OCI-M1 (cell line): ENCODE measurements at regions not wholly inside any gene's neighbourhood (a gene's known extent, or its start where the extent isn't known, plus 50 kb on each side); places are given as distances from the start of the nearest gene placed in this dataset.
"Not testable (repeated sequence)": the region's sequence is repeated elsewhere in the genome, so short reads cannot be mapped to it uniquely, and the experiment has no call there.

Experiments used
- DNase-seq: peaks from one replicate; lab custom pipeline; 2025; lab: John Stamatoyannopoulos, UW

DNA sequence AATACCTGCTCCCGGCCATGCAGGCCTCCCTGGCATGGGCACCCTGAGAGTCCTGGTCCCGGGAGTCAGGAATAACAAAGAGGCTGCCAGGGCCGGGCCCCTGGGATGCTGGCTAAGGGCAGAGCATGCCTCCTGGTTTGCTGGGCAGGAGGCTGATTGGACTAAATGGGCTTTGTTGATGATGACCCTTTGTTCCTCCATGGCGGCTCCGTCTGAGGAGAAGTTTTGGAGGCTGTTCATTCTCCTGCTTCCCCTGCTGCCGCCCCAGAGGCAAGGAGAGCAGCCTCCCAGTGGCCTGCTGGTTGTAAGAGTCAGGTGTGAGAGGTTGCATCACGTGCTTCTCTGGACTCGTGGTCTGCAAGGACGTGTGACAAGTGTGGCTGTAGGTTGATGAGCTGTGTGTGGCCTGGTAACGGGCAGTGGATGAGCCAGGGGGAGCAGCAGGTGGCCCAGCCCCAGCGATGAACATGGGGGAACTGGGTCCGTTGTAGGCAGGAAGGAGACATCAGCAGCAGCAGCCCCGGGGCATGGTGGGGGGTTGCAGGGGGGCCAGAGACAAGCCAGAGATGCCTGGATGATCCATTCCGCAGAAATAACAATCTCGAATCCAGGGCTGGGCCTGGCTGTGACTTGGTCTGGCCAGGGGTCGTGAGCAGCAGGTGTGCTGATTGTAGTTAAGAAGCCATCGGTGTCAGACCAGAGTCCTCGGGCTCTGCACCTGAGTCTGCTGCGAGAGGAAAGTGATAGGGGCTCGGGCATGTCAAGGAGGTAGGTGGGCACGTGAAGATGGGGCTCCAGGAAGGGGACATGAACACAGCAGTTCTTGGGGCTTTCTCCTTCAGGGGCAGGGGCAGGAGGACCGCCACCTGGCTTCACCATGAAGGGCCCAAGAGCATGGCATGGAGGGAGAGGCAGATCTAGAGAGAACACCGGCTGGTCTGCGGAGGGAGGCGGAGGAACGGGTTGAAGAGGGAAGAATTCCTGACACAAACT, 101.4 kb downstream of the TNFRSF13B start:
- no peak for DNase-seq

GRCh38 chr17:16869531-16870252, 102.2 kb downstream of the TNFRSF13B start:
- not testable (repeated sequence) for DNase-seq

- not testable (repeated sequence) for DNase-seq
Observed at GRCh38 chr17:16868616-16869015, 103.3 kb downstream of the TNFRSF13B start.

DNA sequence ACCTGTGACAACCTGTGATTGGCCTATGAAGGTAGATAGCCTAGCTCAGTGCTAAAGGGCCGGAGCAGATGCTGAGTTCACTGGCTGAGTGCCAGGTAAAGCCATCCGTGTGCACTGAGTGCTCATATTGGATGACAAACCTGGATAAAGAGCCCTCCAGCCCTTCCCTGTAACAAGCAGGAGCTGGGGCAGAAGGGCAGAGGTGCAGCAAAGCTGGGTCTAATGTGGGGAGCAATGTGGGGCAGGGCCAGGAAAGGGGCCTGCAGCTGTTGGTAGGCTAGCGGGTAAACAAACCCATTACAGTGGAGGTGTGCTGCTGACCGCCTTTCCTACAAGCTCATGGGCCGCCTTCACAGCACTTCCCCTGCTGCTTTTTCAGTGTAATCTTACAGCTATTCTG, 104.4 kb downstream of the TNFRSF13B start:
- not testable (repeated sequence) for DNase-seq

GRCh38 chr17:16866841-16867240, 105.1 kb downstream of the TNFRSF13B start:
- not testable (repeated sequence) for DNase-seq

DNA sequence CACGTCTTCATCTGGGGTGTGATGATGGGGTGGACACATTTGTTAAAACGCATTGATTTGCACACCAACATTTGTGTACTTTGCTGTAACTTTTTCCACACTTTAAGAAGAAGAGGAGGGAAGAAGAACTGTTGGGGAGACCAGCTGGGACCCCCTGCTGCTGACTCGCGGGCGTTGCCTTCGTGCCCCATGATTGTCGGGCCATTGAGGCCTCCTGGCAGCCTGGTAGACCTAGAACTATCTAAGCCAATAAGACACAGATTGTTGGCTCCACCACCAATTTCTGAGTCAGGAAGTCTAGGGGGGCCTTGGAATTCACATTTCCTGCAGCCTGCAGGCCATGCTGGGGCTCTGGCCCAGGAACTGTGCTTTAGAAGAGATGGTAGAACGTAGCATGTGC, 105.5 kb downstream of the TNFRSF13B start:
- DNase-seq: no peak

- DNase-seq: not testable (repeated sequence)
Observed at GRCh38 chr17:16865704-16866103, 106.2 kb downstream of the TNFRSF13B start.

DNA sequence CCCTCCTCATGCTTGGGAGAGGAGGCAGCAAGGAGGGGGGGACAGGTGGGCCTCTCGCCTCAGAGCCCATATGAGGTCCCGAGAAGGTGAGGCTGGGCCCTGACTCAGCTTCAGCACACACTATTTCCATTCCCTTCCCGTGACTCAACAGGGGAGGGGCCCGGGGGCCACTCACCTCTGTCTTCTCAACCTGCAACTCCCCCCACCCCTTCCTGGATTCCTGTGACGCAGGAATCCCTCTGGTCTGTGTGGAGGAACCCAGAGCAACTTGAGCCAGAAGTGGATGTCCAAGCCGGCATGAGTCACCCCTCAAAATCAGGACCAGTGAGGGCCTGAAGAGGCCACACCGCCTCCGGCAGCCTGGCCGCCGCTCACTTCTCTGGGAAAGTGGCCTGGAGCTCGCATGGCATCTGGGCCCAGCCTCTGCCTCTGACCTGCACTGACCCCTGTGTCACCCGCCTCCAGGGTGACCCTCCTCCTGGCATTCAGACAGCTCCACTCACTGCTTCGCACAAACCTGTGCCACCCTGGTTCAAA, 106.8 kb downstream of the TNFRSF13B start:
- DNase-seq: not testable (repeated sequence)

DNA sequence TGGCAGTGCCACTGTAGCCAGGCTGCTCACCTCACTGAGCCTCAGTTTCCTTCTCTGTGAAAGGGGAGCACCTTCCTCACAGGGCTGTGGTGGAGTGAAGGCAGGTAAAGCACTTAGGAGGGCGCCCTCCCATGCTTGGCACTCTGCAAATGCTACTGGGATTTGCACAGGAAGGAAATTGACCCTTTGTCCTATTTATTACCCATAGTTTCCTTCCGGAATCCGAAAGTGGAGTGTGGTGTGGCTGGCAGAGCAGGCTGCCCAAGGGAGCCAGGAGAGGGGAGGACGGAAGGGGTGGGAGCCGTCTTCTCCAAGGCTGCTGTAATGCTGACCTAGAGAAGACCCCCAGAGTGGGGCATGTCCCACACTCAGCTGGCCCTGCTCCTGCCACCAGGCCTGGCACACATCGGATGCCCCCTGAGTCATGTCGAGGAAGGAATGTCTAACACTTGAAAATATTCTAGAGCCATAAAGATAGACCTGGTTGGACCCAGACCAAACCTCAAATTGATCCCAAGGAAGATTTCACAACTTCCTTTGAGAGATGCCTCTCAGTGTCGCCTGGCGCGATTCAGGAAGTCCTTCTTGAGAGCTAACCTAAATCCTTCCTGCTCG, 107.3 kb downstream of the TNFRSF13B start:
- DNase-seq: not testable (repeated sequence)

DNA sequence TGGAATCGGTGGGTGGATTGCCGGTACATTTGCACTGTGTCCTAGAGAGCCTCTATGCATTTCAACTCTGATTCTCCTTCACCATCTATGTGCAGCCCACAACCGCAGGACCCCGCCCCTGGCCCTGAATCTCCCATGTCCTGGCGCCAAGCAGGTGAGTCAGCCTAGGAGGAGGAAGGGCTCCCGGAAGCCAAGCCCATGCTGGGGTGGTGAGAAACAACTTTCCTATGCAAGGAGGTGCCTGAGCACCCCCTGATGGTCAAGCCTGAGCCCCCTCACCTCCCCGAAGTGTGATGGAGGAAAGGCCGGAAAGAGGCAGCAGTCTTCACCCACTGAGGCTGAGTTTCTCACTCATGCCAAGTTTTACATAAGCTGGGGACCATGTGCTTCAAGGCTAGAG, 110.8 kb downstream of the TNFRSF13B start:
- not testable (repeated sequence) for DNase-seq

DNA sequence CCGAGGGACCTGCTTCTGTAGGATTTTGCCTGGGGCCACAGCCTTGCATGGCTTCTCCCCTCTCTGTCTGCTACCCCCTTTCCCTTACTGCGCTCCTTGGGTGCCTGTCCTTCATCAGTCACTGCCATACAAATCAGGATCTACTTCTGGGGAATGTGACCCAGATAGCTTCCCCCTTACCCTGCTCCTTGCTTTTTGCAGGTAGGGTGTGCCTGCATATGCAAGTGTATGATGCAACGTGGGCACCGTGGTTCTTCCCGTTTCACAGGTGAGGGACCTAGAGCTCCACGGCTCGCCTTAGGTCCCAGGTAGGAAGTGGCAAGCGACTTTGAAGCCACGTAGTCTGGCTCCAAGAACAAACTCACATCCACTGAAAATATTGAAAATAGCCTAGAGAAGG, 111.5 kb downstream of the TNFRSF13B start:
- not testable (repeated sequence) for DNase-seq

- peak; percentile 2 for DNase-seq
Observed at GRCh38 chr17:16859515-16859914, 112.4 kb downstream of the TNFRSF13B start.

- DNase-seq: not testable (repeated sequence)
Observed at GRCh38 chr17:16857746-16858145, 114.2 kb downstream of the TNFRSF13B start.

- not testable (repeated sequence) for DNase-seq
Observed at GRCh38 chr17:16856846-16857245, 115.1 kb downstream of the TNFRSF13B start.

GRCh38 chr17:16856171-16856570, 115.7 kb downstream of the TNFRSF13B start:
- not testable (repeated sequence) for DNase-seq

- DNase-seq: not testable (repeated sequence)
Observed at GRCh38 chr17:16854636-16855035, 117.3 kb downstream of the TNFRSF13B start.

- DNase-seq: no peak
Observed at GRCh38 chr17:16853661-16854320, 118.1 kb downstream of the TNFRSF13B start.

DNA sequence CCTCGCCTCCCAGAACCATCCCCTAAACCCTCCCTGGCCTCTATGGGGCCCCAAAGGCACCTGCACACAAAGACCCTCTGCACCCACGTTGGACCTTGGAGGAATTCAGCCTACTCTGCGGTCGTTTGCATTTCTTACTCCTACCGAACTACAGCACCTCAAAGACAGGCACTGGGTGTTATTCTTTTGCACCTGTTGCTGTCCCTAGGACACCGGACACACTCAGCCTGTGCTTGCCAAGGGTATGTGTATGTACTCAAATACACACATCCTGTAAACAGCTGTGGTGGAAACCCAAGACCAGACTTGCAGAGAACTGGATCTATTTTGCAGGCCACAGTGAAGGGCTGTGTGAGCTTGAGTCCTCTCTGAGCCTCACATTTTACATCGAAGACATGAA, 122.1 kb downstream of the TNFRSF13B start:
- not testable (repeated sequence) for DNase-seq

- DNase-seq: not testable (repeated sequence)
Observed at GRCh38 chr17:16848997-16849396, 122.9 kb downstream of the TNFRSF13B start.

GRCh38 chr17:16845098-16845497, 126.8 kb downstream of the TNFRSF13B start:
- not testable (repeated sequence) for DNase-seq

DNA sequence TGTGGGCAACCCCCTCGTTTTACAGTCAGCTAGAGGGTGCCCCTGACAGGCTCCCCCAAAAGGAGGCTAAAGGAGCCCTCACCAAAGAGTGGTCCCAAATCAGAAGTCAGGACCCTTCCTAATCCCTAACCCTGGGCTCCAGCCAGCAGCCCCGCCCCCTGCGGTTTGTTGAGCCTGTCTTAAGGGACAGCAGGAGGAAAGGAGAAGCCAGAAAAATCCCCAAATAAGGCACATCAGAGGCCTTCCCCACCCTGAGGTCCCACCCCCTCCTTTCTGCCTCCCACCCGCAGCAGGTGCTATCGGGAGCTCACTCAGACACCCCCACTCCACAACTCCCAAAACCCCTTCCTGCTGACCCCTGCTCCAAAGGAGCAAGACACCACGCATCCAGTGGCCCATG, 127.2 kb downstream of the TNFRSF13B start:
- not testable (repeated sequence) for DNase-seq
